SK-N-MC (cell line): ENCODE measurements at regions not wholly inside any gene's neighbourhood (a gene's known extent, or its start where the extent isn't known, plus 50 kb on each side); places are given as distances from the start of the nearest gene placed in this dataset.
"Not testable (repeated sequence)": the region's sequence is repeated elsewhere in the genome, so short reads cannot be mapped to it uniquely, and the experiment has no call there.

Experiments
- DNase-seq: peaks from one replicate; pipeline ENCODE4 v3.0.0-alpha.2; 2011; ENCODE audit warnings: low read depth, low spot score
- H3K27ac ChIP-seq: fragments of 200-600 bp; sonication (generic); 2 replicates; pipeline ENCODE4 v1.5.1; 2016; ENCODE audit warnings: mixed run types
- H3K36me3 ChIP-seq: fragments of 200-600 bp; sonication (generic); 2 replicates; pipeline ENCODE4 v1.6.1; 2017; ENCODE audit warnings: antibody characterized with exemption, low read length, mixed read lengths; ENCODE audit not compliant: insufficient read depth
- H3K4me3 ChIP-seq: fragments of 200-600 bp; sonication (generic); 2 replicates; pipeline ENCODE4 v1.5.1; 2016
- H3K9ac ChIP-seq: fragments of 200-600 bp; sonication (generic); 2 replicates; pipeline ENCODE4 v1.8.0; 2017; ENCODE audit warnings: mixed run types, mixed read lengths; ENCODE audit not compliant: insufficient read length
- H3K9me3 ChIP-seq: fragments of 200-600 bp; sonication (generic); 2 replicates; pipeline ENCODE4 v1.6.1; 2017; ENCODE audit warnings: low read depth, mild to moderate bottlenecking, antibody characterized with exemption, low read length, moderate library complexity, mixed read lengths
- EZH2 ChIP-seq: fragments of 200-600 bp; sonication (generic); IDR thresholded peaks from one replicate; pipeline ENCODE4 v1.6.1; 2017; ENCODE audit warnings: antibody characterized with exemption
- FOXP2 ChIP-seq: optimal IDR thresholded peaks from 2 replicates; pipeline ENCODE3; 2011; ENCODE audit warnings: mild to moderate bottlenecking, moderate library complexity; ENCODE audit not compliant: insufficient read depth; ENCODE audit errors: extremely low read length, control extremely low read depth
- POLR2AphosphoS5 ChIP-seq: IDR thresholded peaks from 2 replicates; pipeline ENCODE4 v1.6.1; 2012; ENCODE audit warnings: mild to moderate bottlenecking, low read depth, low read length, borderline replicate concordance

GRCh38 chr10:30704026-30704600, 74.6 kb upstream of the LYZL2 start:
- no peak for DNase-seq
- no peak overlapping the region for H3K9ac ChIP-seq
- H3K4me3 ChIP-seq: no peak overlapping the region
- no peaks in the 10 kb centered on the region for H3K36me3 ChIP-seq
- no peak overlapping the region for H3K27ac ChIP-seq
- no peak for TF ChIP-seq FOXP2
- TF ChIP-seq POLR2AphosphoS5: no peak
- no peak for TF ChIP-seq EZH2
- no peaks in the 10 kb centered on the region for H3K9me3 ChIP-seq

GRCh38 chr10:30703446-30703845, 73.9 kb upstream of the LYZL2 start:
- H3K36me3 ChIP-seq, H3K4me3 ChIP-seq, H3K9me3 ChIP-seq, H3K9ac ChIP-seq, H3K27ac ChIP-seq, DNase-seq: not testable (repeated sequence)

GRCh38 chr10:30702860-30703259, 73.3 kb upstream of the LYZL2 start:
- no peak for DNase-seq
- no peak overlapping the region for H3K27ac ChIP-seq
- no peak overlapping the region for H3K4me3 ChIP-seq

GRCh38 chr10:30701451-30702173, 72.1 kb upstream of the LYZL2 start:
- Histone ChIP-seq H3K36me3 (no peaks in the 10 kb centered on the region), H3K27ac (no peak overlapping the region), H3K9me3 (no peaks in the 10 kb centered on the region), H3K9ac (no peak overlapping the region), H3K4me3 (no peak overlapping the region)
- no peak for DNase-seq
- TF ChIP-seq FOXP2 (no peak), POLR2AphosphoS5 (no peak)

More at GRCh38 chr10:30702860-30703259, 73.3 kb upstream of the LYZL2 start:
- Histone ChIP-seq H3K9me3 (no peaks in the 10 kb centered on the region), H3K9ac (no peak overlapping the region), H3K36me3 (no peaks in the 10 kb centered on the region)
- TF ChIP-seq POLR2AphosphoS5 (no peak), EZH2 (no peak), FOXP2 (no peak)

GRCh38 chr10:30697806-30698205, 68.3 kb upstream of the LYZL2 start:
- TF ChIP-seq FOXP2 (no peak), POLR2AphosphoS5 (no peak), EZH2 (no peak)
- DNase-seq: no peak

GRCh38 chr10:30697221-30697620, 67.7 kb upstream of the LYZL2 start:
- DNase-seq, H3K9ac ChIP-seq, H3K27ac ChIP-seq, H3K36me3 ChIP-seq, H3K4me3 ChIP-seq, H3K9me3 ChIP-seq: not testable (repeated sequence)

More at GRCh38 chr10:30697806-30698205, 68.3 kb upstream of the LYZL2 start:
- H3K4me3 ChIP-seq: no peak overlapping the region
- no peaks in the 10 kb centered on the region for H3K36me3 ChIP-seq
- no peak overlapping the region for H3K27ac ChIP-seq
- no peak overlapping the region for H3K9ac ChIP-seq
- H3K9me3 ChIP-seq: no peaks in the 10 kb centered on the region

GRCh38 chr10:30696416-30697185, 67.0 kb upstream of the LYZL2 start:
- not testable (repeated sequence) for DNase-seq, H3K9ac ChIP-seq, H3K27ac ChIP-seq, H3K36me3 ChIP-seq, H3K4me3 ChIP-seq, H3K9me3 ChIP-seq

- H3K36me3 ChIP-seq, H3K9ac ChIP-seq, H3K4me3 ChIP-seq, H3K9me3 ChIP-seq, H3K27ac ChIP-seq, DNase-seq: not testable (repeated sequence)
Measured at GRCh38 chr10:30695481-30696236, 66.1 kb upstream of the LYZL2 start.
